ENCODE measurements at regions not wholly inside any gene's neighbourhood (a gene's known extent, or its start where the extent isn't known, plus 50 kb on each side); places are given as distances from the start of the nearest gene placed in this dataset.

GRCh38 chr10:4477664-4478063, 348.3 kb upstream of the AKR1E2 start:
- DNase-seq, result no peak

- DNase-seq, result no peak
Measured at GRCh38 chr10:4475827-4476490, 350.0 kb upstream of the AKR1E2 start.

GRCh38 chr10:4474829-4475228, 351.2 kb upstream of the AKR1E2 start:
- peak in 1 of 5 donors; percentile 53 for DNase-seq

- DNase-seq, result no peak
Measured at GRCh38 chr10:4473977-4474376, 352.0 kb upstream of the AKR1E2 start.

GRCh38 chr10:4472190-4472904, 353.7 kb upstream of the AKR1E2 start:
- no peak for DNase-seq

- DNase-seq, result no peak
Measured at GRCh38 chr10:4470231-4470835, 355.7 kb upstream of the AKR1E2 start.

GRCh38 chr10:4467481-4467880, 358.5 kb upstream of the AKR1E2 start:
- DNase-seq, result no peak

GRCh38 chr10:4460267-4460666, 365.7 kb upstream of the AKR1E2 start:
- DNase-seq, result no peak

GRCh38 chr10:4459531-4459930, 366.5 kb upstream of the AKR1E2 start:
- DNase-seq, result no peak

GRCh38 chr10:4457597-4457996, 368.4 kb upstream of the AKR1E2 start:
- no peak for DNase-seq

- DNase-seq, result no peak
Measured at GRCh38 chr10:4456776-4457175, 369.2 kb upstream of the AKR1E2 start.

GRCh38 chr10:4456279-4456678, 369.7 kb upstream of the AKR1E2 start:
- DNase-seq, result no peak

- no peak for DNase-seq
Measured at GRCh38 chr10:4453950-4454349, 372.1 kb upstream of the AKR1E2 start.

- no peak for DNase-seq
Measured at GRCh38 chr10:4453276-4453675, 372.7 kb upstream of the AKR1E2 start.

- DNase-seq, result no peak
Measured at GRCh38 chr10:4450981-4451908, 374.8 kb upstream of the AKR1E2 start.

- no peak for DNase-seq
Measured at GRCh38 chr10:4450169-4450568, 375.8 kb upstream of the AKR1E2 start.

- no peak for DNase-seq
Measured at GRCh38 chr10:4448030-4448429, 378.0 kb upstream of the AKR1E2 start.

- no peak for DNase-seq
Measured at GRCh38 chr10:4443419-4443818, 382.6 kb upstream of the AKR1E2 start.

- no peak for DNase-seq
Measured at GRCh38 chr10:4442296-4442695, 383.7 kb upstream of the AKR1E2 start.

- DNase-seq, result no peak
Measured at GRCh38 chr10:4440260-4440659, 385.7 kb upstream of the AKR1E2 start.

- DNase-seq, result no peak
Measured at GRCh38 chr10:4437791-4438190, 388.2 kb upstream of the AKR1E2 start.

- DNase-seq, result no peak
Measured at GRCh38 chr10:4437061-4437460, 388.9 kb upstream of the AKR1E2 start.

- no peak for DNase-seq
Measured at GRCh38 chr10:4436103-4436502, 389.9 kb upstream of the AKR1E2 start.
